A172 (cell line): ENCODE measurements at regions not wholly inside any gene's neighbourhood (a gene's known extent, or its start where the extent isn't known, plus 50 kb on each side); places are given as distances from the start of the nearest gene placed in this dataset.

Source experiments
- DNase-seq: peaks from one replicate; pipeline ENCODE4 v3.0.0-alpha.2; 2015; ENCODE audit warnings: low spot score

GRCh38 chr9:81847181-81847915, 80.9 kb upstream of the SPATA31D4 start:
- no peak for DNase-seq

DNA sequence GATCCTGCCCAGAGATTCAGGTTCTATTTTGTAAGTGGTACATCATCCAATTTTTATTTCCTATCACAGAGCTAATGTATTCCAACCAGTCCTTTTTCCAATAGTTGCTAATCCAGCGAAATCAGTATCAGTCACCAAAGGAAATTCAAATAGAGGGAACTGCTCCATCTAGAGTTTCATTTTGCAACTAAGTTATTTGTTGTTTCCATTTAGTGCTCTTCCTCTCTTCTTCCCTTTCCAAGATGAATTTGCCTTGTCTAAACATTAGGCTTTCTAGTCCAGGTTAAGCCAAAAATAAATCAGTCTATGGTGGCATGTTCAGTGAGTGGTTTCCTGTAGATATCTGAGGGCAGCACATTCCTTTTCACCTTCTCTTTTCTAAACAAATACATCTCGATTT, 79.8 kb upstream of the SPATA31D4 start:
- DNase-seq: peak; percentile 71

GRCh38 chr9:81849631-81850259, 78.5 kb upstream of the SPATA31D4 start:
- DNase-seq: peak; percentile 89

DNA sequence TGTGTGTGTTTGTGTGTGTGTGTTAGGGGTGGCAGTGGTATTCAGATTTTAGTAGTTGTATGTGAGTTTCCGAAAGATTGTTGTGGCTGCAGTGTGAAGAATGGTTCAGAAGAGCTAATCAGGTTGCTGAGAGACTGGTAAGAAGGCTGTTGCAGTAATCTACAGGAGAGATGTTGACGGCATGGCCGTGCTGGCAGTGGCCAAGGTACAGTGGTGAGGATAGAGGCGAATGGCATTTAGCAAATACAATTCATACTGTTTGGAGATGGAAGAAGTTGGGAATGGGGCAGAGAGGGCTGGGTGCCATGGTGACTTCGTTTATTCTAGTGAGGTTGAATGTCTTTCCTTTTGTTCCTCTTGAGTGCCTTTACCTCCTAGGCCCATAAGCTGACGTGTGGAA, 77.5 kb upstream of the SPATA31D4 start:
- DNase-seq: no peak

- no peak for DNase-seq
These were observed 76.9 kb upstream of the SPATA31D4 start for GRCh38 chr9:81851340-81851739.

DNA sequence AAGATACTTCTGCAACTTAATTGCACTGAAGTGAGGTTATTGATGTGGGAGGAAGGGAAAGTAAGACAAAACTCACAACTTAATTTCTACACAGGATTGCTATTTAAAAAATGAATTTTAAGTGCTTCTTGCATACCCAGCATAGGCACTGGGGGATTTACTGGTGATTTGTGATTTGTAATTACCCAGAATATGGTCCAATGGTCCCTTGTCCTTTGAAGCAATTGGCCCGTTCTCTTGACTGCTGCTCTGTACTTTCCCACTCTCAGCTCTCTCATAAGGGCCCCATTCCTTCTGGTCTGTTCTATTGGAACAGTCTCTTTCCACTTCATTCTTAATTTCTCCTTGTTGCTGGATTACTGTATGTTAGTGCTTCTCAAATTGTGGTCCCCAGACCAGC, 75.4 kb upstream of the SPATA31D4 start:
- DNase-seq: no peak

DNA sequence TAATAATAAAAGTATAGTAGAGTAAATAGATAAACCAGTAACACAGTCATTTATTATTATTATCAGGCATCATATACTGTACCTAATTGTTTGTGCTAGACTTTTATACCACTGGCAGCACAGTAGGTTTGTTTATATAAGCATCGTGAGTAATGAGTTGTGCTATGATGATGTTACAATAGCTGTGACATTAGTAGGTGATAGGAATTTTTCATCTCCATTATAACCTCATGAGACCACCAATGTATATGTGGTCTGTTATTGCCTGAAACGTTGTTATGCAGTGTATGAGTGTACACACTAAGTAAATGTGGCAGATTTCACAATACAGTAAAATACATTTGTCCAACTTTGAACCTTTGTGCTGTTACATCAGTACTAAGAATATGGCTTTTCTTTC, 72.7 kb upstream of the SPATA31D4 start:
- peak; percentile 37 for DNase-seq

DNA sequence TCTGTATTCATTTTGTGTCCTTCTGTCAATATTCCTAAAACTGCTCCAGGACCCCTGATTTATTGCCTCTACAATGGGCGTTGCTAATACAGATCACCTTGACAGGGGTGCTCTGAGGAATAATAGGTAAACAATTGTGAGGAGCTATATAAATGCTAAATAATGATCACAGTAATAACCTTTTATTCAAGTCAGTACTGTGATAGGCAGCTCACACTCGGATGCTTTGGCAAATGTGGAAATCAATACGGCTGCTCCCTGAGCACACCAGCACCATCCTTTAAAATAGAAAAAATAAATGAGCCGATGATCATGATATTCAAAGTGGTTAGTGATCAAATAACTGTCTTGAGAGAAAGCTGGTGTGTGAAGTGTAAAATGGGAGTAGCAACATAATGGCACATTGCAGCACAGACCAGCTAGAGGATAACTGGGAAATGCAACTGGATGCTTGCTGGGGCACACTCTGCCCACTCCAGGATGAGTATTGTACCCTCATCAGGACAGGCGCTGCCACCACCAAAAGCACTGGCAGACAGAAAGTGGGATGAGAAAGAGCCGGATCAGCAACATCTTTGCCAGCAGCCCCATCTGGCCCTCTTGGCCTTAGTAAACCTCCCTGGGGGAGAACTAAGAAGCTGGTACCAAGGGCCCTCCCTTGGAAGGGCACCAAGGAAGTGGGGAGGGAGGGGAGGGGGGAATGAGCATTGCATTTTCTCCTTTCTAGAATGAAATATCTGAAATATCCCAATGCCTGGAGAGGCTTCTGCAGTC, 69.4 kb upstream of the SPATA31D4 start:
- no peak for DNase-seq

- DNase-seq: no peak
These were observed 67.6 kb upstream of the SPATA31D4 start for GRCh38 chr9:81860581-81860980.

DNA sequence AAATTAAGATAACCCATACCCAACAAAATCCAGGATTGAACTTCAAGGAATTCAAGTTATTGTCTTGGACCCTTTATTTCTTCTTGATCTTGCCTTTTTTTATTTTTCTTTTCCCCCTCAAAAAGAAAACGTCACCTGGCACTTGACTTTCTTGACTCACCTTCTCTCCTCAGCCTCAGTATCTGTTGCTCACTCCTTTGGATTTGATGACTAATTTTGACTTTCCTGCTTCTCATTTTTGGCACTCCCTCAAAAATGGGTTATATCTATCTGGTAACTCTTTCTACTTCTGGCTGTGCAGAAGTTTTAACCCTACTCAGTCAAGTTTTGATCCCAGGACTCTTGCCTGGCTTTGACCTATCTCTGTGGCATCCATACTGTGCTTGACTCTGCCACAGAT, 66.6 kb upstream of the SPATA31D4 start:
- DNase-seq: peak; percentile 86

DNA sequence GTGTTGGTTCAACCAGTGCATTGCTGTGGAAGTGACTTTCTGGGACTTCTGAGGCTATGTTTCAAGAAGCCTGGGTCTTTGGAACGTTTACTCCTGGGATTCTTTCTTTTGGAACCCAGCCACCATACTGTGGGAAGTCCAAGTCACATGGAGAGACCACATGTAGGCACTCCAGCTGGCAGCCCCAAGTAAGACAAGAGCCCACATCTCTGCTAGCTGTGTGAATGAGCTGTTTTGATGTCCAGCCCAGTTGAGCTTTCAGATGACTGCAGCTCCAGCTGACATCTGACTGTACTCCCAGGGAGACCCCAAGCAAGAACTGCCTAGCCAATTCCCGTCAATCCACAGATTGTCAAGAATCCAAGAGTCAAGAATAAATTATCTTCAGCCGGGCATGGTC, 60.1 kb upstream of the SPATA31D4 start:
- no peak for DNase-seq

- DNase-seq: peak; percentile 79
These were observed 56.5 kb upstream of the SPATA31D4 start for GRCh38 chr9:81871695-81872094.

DNA sequence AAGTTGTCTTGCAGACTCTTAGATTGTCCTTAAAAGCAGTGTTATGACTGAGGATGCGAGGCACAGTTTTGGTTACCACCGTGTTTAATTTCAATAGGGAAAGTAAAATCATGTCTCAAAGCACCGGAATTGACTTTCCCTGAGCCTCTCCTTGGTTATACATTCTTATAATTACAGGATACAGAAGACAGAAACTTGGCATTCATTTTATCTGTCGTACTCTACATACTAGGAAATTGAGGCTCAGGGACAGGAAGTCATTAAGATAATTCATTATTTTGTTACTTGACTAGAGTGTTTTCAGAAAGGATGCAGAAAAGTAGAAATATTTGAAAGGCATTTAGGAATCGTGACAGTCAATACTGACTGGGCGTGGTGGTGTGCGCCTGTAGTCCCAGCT, 54.0 kb upstream of the SPATA31D4 start:
- DNase-seq: no peak

- peak; percentile 71 for DNase-seq
These were observed 53.3 kb upstream of the SPATA31D4 start for GRCh38 chr9:81874931-81875330.

DNA sequence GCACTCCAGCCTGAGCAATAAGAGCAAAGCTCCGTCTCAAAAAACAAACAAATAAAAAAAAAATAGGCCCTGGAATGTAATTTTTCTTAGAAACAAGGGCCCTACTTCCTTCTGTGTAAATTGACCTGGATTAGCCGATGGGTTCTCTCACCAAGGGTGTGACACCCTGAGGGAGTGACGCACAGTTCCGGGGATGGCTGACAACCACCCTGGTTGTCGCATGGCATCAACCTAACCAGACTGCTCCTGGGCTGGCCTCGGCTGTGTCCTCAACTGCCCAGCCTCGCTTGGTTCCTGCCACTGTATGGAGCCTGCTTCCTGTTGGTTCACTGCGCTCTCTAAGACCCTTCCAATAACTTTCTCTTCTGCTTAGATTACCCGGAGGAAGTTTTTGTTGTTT, 51.2 kb upstream of the SPATA31D4 start:
- DNase-seq: no peak
